ENCODE measurements at regions not wholly inside any gene's neighbourhood (a gene's known extent, or its start where the extent isn't known, plus 50 kb on each side); places are given as distances from the start of the nearest gene placed in this dataset.

DNA sequence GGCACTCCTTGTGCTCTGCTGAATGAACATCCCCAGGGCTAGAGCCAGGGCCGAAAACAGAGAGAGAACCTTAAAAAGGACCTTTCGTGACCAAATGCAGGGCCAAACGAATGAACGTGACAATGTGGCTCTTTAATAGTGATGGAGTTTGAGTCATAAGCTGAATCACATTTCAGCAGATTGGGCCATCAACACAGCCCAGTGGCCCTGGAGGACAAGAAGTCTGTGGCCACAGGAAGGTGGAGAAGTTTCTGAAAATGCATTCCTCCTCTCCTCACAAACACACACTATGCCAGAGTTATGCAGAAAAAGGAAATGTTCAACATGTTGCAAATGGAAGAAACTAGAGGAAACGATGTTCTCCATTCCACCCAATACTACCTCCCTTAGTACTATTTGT lies 415.8 kb downstream of the HRH4 start:
- intact Hi-C loops (cut with micrococcal nuclease; ENCODE audit: unreplicated experiment), result loop anchor here (10.0 kb wide), 1 partner anchor 1019 kb away; no protein-coding TSS in a partner anchor
- in situ Hi-C loops (cut with HindIII; ENCODE audit: low pct_unique_long_range_greater_than_20kb, low sequenced_read_pairs), result no loop called here
- ATAC-seq (no peak), DNase-seq (ENCODE audit: low read depth, low spot score) (no peak)
- no peak for TF ChIP-seq TCF7L2 (IDR thresholded peaks at IDR 0.05; ENCODE audit: low read depth, low read length)
- Histone ChIP-seq H3K9me3 (ENCODE audit: control insufficient read depth, insufficient read depth, low read depth, low read length) (no peaks in the 10 kb centered on the region), H3K27ac (ENCODE audit: low read length) (no peak overlapping the region), H3K36me3 (ENCODE audit: control insufficient read depth, insufficient read depth, low read length) (no peaks in the 10 kb centered on the region), H3K4me3 (ENCODE audit: low read depth in 2 of 2, low read length in 2 of 2) (no peak overlapping the region), H3K4me1 (ENCODE audit: control insufficient read depth, insufficient read depth, low read length) (no peaks in the 10 kb centered on the region), H3K27me3 (ENCODE audit: control insufficient read depth, insufficient read depth, low read length) (no peaks in the 10 kb centered on the region)
- no TSS peak for BruUV-seq (replicated peaks)
- CTCF ChIA-PET, result no interaction called here
- POLR2A ChIA-PET, result no interaction called here

DNA sequence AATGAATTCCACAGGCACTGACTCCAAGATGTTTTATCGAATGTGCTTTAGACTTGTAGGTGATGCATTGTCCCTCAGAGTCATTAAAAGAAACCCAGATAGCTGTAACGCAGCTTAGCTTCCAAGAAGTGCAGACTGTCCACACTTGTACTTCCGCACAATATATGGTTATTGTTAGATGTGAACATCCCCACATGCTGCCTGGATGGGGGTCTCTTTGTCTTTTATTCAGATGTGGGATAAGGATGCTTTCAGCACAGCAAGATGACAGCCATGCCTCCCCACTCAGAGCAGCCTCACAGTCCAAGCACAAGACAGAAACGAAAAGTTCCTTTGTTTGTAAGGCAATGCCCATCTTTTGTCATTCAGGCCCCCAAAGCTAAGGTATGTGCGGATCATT lies 416.6 kb downstream of the HRH4 start:
- Histone ChIP-seq H3K4me1 (ENCODE audit: control insufficient read depth, insufficient read depth, low read length) (no peaks in the 10 kb centered on the region), H3K36me3 (ENCODE audit: control insufficient read depth, insufficient read depth, low read length) (no peaks in the 10 kb centered on the region), H3K27ac (ENCODE audit: low read length) (no peak overlapping the region), H3K9me3 (ENCODE audit: control insufficient read depth, insufficient read depth, low read depth, low read length) (no peaks in the 10 kb centered on the region), H3K27me3 (ENCODE audit: control insufficient read depth, insufficient read depth, low read length) (no peaks in the 10 kb centered on the region), H3K4me3 (ENCODE audit: low read depth in 2 of 2, low read length in 2 of 2) (no peak overlapping the region)
- BruUV-seq (replicated peaks), result no TSS peak
- intact Hi-C loops (cut with micrococcal nuclease; ENCODE audit: unreplicated experiment) (loop anchor here (10.0 kb wide), 1 partner anchor 1018 kb away; no protein-coding TSS in a partner anchor), in situ Hi-C loops (cut with HindIII; ENCODE audit: low pct_unique_long_range_greater_than_20kb, low sequenced_read_pairs) (no loop called here)
- DNase-seq (ENCODE audit: low read depth, low spot score) (no peak), ATAC-seq (no peak)
- ChIA-PET CTCF (interaction anchor here (0.7 kb wide), 1 partner anchor 187 kb away, joined by 4 read pairs; no protein-coding TSS in a partner anchor), POLR2A (no interaction called here)
- no peak for TF ChIP-seq SIN3A (IDR thresholded peaks at IDR 0.05; ENCODE audit: borderline replicate concordance, insufficient read depth, low read depth, low read length)
- TF ChIP-seq, protein P1, sequence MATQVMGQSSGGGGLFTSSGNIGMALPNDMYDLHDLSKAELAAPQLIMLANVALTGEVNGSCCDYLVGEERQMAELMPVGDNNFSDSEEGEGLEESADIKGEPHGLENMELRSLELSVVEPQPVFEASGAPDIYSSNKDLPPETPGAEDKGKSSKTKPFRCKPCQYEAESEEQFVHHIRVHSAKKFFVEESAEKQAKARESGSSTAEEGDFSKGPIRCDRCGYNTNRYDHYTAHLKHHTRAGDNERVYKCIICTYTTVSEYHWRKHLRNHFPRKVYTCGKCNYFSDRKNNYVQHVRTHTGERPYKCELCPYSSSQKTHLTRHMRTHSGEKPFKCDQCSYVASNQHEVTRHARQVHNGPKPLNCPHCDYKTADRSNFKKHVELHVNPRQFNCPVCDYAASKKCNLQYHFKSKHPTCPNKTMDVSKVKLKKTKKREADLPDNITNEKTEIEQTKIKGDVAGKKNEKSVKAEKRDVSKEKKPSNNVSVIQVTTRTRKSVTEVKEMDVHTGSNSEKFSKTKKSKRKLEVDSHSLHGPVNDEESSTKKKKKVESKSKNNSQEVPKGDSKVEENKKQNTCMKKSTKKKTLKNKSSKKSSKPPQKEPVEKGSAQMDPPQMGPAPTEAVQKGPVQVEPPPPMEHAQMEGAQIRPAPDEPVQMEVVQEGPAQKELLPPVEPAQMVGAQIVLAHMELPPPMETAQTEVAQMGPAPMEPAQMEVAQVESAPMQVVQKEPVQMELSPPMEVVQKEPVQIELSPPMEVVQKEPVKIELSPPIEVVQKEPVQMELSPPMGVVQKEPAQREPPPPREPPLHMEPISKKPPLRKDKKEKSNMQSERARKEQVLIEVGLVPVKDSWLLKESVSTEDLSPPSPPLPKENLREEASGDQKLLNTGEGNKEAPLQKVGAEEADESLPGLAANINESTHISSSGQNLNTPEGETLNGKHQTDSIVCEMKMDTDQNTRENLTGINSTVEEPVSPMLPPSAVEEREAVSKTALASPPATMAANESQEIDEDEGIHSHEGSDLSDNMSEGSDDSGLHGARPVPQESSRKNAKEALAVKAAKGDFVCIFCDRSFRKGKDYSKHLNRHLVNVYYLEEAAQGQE (IDR thresholded peaks at IDR 0.05; ENCODE audit: insufficient read depth in 1 of 2, low read depth in 2 of 2, low read length in 1 of 2), result no peak
- TF ChIP-seq, protein P2, sequence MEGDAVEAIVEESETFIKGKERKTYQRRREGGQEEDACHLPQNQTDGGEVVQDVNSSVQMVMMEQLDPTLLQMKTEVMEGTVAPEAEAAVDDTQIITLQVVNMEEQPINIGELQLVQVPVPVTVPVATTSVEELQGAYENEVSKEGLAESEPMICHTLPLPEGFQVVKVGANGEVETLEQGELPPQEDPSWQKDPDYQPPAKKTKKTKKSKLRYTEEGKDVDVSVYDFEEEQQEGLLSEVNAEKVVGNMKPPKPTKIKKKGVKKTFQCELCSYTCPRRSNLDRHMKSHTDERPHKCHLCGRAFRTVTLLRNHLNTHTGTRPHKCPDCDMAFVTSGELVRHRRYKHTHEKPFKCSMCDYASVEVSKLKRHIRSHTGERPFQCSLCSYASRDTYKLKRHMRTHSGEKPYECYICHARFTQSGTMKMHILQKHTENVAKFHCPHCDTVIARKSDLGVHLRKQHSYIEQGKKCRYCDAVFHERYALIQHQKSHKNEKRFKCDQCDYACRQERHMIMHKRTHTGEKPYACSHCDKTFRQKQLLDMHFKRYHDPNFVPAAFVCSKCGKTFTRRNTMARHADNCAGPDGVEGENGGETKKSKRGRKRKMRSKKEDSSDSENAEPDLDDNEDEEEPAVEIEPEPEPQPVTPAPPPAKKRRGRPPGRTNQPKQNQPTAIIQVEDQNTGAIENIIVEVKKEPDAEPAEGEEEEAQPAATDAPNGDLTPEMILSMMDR (IDR thresholded peaks at IDR 0.05), result no peak
- TF ChIP-seq POLR2AphosphoS5 (IDR thresholded peaks at IDR 0.05; ENCODE audit: low read depth, low read length), result no peak
- TF ChIP-seq TCF7L2 (IDR thresholded peaks at IDR 0.05; ENCODE audit: low read depth, low read length), result no peak

DNA sequence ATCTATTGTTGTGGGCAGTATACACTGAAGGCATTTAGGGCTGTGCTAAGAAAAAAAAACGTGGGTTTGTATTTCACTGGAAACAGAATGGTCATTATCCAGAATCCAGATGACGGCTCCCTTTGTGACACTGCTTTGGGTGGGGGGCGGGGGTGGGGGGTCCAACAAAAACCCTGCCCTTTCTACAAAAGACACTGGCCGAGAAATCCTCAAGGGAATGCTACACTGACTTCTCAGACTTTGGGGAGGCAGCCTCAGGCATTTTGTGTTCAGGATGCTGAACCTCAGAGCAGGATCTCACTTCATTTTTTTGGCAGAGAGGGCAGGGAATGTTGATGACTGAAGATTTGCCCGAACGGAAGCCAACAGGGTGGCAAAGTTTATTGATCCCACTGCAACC lies 417.1 kb downstream of the HRH4 start:
- TF ChIP-seq SIN3A (IDR thresholded peaks at IDR 0.05; ENCODE audit: borderline replicate concordance, insufficient read depth, low read depth, low read length), result no peak
- TF ChIP-seq POLR2AphosphoS5 (IDR thresholded peaks at IDR 0.05; ENCODE audit: low read depth, low read length), result no peak
- TF ChIP-seq, protein P1 (IDR thresholded peaks at IDR 0.05; ENCODE audit: insufficient read depth in 1 of 2, low read depth in 2 of 2, low read length in 1 of 2), result no peak
- no peak for TF ChIP-seq TCF7L2 (IDR thresholded peaks at IDR 0.05; ENCODE audit: low read depth, low read length)
- TF ChIP-seq, protein P2 (IDR thresholded peaks at IDR 0.05), result no peak
- ChIA-PET POLR2A (no interaction called here), CTCF (interaction anchor here (0.7 to 0.8 kb wide), 2 partner anchors 187 to 664 kb away, joined by 3 to 4 read pairs; no protein-coding TSS in a partner anchor)
- intact Hi-C loops (cut with micrococcal nuclease; ENCODE audit: unreplicated experiment), result loop anchor here (10.0 kb wide), 1 partner anchor 1017 kb away; no protein-coding TSS in a partner anchor
- Histone ChIP-seq H3K36me3 (ENCODE audit: control insufficient read depth, insufficient read depth, low read length) (no peaks in the 10 kb centered on the region), H3K27ac (ENCODE audit: low read length) (no peak overlapping the region), H3K27me3 (ENCODE audit: control insufficient read depth, insufficient read depth, low read length) (no peaks in the 10 kb centered on the region), H3K9me3 (ENCODE audit: control insufficient read depth, insufficient read depth, low read depth, low read length) (no peaks in the 10 kb centered on the region), H3K4me1 (ENCODE audit: control insufficient read depth, insufficient read depth, low read length) (no peaks in the 10 kb centered on the region), H3K4me3 (ENCODE audit: low read depth in 2 of 2, low read length in 2 of 2) (no peak overlapping the region)
- DNase-seq (ENCODE audit: low read depth, low spot score) (no peak), ATAC-seq (no peak)
- in situ Hi-C loops (cut with HindIII; ENCODE audit: low pct_unique_long_range_greater_than_20kb, low sequenced_read_pairs), result no loop called here
- BruUV-seq (replicated peaks), result no TSS peak
